T-helper 2 cell treated with Interferon-gamma antibody and Interleukin-4, amounts not matched to agents 100 ng/mL and 5 ng/mL, for 36 hours (primary cell): ENCODE measurements at regions not wholly inside any gene's neighbourhood (a gene's known extent, or its start where the extent isn't known, plus 50 kb on each side); places are given as distances from the start of the nearest gene placed in this dataset.

ENCODE experiments used
- intact Hi-C: fragments of 100-400 bp; cut with micrococcal nuclease; formaldehyde crosslinking; loops from one replicate; pipeline ENCODE4 v1.15.1; 2023

DNA sequence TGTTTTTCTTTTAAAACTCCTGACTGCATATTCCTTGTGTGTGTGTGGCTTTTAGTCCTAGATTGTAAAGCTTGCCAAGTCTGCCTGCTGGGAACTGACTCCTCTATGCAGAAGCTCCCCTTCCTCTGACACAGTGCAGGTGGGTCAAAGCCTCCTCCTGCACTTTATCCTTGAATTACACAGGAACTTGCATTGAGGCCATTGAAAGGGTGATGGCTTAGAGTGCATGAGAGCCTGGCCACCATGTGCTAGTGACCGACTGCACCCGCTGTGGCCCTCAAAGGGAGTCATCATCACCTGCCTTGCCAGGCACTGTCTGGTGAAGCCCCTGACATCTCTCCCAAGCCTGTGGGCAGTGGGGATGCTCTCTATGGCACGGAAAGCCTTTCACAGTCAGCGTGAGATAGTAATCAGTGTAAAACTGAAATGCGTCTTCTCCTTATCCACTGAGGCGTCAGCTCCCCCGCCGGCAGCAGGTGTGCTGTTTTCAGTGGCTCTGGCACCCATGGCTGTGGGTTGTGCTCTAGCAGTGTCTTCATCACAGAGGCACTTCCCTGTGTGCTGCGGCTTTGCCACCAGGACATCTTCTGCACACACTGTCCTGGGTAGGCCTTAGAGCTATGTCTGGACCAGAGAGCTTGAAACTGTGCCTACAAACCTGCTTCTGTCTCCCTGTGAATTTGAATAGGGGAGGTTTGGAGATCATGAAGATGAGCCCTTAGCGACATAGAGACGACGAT lies 87.9 kb downstream of the THBS2 start:
- intact Hi-C loops: no loop called here

DNA sequence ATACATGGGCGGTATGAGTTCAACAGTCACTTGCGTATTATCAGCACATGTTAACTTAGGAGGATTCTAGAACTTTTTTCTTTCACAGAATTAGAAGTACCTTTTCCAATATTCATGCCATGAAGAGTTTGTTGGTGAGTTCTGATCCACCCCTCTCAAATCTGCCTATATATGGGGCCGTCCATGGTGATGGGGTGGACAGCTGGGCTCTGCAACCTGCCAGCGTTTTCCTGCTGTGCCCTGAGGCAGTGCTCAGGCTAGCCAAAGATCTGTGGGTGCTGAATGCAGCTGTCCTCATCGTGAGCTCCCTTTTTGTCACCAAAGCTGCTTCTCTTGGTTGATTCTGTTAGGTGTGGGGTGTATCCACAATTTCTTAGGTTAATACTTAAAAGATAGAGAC lies 88.7 kb downstream of the THBS2 start:
- intact Hi-C loops: no loop called here

DNA sequence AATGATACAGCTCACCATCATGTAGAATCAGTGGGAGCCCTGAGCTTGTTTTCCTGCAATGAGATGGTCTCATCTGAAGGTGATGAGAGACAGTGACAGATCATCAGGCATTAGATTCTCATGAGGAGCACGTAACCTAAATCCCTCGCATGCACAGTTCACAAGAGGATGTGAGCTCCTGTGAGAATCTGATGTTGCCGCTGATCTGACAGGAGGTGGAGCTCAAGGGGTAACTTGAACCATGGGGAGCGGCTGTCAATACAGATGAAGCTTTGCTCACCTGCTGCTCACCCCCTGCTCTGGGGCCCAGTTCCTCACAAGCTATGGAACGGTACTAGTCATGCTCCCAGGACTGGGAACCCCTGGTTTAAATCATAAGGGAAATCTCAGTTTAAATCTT lies 89.2 kb downstream of the THBS2 start:
- intact Hi-C loops: no loop called here

DNA sequence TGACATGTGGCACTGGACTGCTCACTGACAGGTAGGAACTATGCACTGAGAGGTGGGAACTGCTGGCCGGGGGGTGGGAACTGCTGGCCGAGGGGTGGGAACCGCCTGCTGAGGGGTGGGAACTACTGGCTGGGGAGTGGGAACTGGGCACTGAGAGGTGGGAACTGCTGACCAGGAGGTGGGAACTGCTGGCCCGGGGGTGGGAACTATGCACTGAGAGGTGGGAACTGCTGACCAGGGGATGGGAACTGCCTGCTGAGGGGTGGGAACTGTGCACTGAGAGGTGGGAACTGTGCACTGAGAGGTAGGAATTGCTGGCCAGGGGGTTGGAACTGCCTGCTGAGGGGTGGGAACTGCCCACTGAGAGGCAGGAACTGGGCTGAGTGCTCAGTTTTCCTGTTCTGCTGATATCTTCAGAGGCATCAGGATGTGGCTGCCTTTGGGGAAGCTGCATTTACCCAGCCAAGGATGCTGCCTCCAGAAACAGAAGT lies 90.2 kb downstream of the THBS2 start:
- intact Hi-C loops: no loop called here

DNA sequence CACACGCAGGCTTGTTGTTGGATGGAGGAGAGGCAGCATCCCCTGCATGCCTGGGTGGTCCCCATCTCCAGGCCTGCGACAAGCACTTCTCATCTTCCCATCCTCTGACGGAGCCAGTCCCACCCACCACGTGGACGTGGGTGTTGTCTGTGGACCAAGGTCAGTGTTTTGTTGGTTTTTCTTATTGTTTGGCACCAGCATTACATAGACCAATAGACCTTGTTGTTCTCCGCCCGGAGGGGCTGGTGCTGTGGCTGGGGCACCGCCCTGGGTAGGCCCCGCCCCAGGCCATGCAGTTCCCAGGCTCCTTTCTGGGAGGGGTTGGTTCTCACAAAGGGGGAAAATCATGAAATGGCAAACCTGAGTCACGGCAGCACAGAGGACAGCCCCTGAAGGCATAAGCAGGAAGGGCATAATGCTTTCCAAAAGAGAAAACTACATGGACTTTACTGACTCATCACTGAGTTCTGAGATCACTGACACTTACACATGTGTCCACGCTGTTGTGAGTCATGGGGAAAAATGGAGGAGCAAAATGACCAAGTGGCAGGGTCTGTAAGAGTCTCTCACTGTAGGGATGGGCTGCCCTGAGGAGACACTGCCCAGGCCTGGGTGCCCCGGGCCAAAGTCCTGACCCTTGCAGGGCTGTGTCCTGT lies 90.8 kb downstream of the THBS2 start:
- intact Hi-C loops: no loop called here

DNA sequence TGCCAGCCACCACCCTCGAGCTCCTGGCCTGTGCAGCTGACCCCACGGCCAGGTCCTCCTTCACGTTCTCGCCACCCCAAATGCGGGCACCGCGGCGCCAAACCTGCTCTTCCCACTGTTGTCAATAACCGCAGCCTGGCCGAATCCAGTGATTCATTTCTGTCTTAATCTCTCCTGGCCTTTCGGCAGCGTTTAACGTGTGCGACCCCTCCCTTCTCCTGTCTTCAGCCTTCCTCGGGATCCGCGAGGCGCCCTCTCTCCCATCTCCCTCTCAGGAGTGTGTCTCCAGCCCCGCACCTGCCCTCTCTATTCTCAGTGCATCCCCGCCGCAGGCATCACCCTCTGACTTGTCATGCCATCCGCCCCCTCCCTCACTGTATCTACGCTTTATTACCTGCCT lies 91.4 kb downstream of the THBS2 start:
- intact Hi-C loops: no loop called here

DNA sequence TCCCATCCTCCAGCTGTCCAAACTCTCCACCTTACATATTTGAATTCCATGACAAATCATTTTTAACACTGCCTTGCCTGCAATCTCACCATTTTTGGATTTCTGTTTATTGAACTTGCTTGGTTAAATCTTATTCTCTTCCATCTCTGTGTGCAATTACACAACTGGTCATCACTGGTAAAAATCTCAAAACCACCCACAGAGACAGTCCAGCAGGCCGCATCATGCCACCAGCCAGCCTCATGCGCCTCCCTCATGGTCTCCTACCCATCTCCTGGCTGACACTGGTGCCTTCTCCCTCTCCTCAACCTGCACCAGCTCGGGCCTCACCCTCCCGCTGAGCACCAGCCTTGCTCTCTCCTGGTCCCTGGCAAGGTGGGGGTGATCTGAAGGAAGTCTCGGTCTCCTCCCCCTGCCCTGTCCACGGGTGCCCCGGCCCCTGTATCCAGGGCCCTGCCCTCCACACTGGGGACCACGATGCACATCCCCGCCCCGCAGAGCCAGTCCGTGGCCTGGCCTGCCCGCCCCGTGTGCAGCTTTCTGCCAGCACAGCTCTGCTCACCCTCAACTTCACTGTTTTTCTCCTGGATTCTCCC lies 92.0 kb downstream of the THBS2 start:
- intact Hi-C loops: no loop called here

DNA sequence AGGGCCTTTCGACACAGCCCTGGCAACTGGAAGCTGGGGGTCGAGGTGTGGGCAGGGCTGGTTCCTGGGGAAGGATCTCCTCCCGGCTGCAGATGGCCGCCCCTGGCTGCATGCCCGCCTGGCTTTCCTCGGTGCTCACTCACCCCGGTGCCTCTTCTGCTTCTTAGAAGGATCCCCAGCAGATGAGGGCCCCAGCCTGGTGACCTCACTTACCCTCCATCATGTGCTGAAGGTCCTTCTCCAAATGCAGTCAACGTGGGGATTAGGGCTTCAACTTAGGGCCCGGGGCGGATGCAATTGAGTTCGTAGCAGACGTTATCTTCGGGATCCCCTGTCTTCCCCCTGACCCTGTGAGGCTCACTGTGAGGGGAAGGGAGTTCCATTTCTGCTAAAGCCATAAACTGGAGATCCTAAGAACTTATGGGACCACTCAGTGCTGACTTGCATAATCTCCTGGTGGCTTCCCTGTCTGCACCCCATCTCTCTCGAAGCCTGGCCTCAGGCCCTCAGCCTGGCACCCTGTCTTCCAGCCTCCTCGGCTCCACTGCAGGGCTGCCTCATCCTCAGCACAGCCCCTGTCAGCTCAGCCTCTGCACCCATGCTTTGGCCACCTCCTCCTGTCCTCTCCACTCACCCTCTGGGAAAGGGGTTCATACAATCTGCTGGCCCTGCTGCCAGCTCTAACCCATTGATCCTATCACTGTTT lies 92.6 kb downstream of the THBS2 start:
- intact Hi-C loops: no loop called here

DNA sequence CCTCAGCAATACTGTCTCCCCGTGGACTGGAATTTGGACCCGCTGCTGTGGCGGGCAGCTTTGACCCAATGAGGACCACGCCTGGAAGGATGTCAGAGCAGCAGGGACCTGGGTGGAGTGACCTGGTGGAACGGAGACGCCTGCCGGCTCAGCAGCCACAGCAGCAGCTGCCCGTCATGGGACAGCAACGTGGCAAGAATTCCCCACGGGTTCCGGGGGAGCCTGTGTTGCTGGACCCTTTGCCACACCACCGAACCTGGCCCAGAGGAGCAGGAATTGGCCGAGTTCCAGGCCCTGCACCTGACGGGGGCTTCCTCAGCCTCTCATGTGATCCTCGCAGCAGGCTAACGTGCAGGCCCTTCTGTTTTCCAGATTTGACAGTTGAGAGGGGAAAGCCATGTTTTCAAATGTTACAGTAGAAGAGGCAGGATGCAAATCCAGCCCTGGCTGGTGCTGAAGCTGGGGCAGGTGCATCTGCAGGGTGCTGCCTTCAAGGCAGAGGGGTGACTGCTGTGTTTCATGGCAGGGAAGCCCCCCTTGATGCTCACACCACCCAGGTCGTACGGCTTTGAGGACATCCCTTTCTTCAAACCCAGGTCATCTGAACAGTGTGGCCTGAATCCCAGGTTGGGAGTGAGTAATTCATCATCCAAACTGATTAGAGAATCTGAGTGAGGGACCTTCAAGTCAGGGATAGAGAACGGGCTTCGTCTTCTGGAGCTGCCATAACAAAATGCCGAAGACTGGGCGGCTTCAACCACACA lies 93.4 kb downstream of the THBS2 start:
- intact Hi-C loops: no loop called here

DNA sequence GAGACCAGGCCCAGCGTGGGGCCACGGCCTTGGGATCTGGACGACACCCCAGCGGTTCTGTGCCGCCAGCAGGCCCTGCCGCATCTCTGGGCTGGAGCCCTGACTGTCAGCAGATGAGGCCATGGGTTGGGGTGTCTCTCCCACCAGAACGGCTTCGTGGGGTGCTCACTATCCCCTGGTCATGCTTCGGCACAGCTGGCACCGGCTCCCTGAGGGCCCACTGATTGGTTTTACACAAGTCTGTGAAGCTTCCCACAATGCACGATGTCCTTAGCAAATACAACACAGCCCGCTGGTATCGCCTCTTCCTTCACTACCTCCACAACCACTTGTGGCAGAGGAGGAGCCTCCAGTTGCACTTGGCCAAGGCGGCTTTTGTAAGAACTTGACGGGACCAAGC lies 94.3 kb downstream of the THBS2 start:
- intact Hi-C loops: no loop called here

DNA sequence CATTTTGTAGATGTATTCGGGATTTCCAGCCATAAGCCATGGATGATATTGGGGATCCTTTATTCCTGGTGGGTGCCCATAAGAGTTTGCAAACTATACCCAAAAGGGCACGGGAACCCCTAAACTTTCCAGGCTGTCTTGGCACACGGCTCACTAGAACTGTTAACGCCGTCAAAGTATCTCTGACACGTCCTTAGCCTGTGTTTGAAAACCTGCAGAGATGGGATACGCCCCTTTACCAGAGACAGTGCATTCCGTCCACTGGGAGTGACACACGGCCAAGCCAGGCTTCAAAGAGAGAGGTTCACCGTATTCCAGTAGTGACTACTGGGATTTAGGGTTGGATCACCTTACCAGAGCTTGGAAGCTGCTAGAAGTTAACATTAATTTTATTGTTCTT lies 95.0 kb downstream of the THBS2 start:
- intact Hi-C loops: no loop called here

DNA sequence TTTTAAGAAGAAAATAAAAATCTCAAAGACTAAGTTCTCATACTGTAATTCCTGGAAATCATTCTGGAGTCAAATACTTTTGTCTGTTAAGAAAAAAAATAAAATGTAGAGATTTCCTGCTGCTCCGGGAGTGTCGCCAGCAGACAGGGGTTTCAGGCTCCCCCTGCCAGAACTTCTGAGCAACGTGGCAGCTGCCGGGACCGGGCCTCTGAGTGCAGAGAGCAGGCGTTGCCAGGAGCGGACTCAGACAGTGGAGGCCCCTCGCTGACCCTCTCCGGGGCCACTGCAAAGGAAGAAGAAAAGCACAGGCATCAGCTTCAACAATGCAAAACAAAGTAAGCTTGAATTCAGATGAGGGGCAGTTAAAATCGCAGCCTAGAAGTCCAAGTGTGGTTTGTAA lies 95.5 kb downstream of the THBS2 start:
- intact Hi-C loops: no loop called here

DNA sequence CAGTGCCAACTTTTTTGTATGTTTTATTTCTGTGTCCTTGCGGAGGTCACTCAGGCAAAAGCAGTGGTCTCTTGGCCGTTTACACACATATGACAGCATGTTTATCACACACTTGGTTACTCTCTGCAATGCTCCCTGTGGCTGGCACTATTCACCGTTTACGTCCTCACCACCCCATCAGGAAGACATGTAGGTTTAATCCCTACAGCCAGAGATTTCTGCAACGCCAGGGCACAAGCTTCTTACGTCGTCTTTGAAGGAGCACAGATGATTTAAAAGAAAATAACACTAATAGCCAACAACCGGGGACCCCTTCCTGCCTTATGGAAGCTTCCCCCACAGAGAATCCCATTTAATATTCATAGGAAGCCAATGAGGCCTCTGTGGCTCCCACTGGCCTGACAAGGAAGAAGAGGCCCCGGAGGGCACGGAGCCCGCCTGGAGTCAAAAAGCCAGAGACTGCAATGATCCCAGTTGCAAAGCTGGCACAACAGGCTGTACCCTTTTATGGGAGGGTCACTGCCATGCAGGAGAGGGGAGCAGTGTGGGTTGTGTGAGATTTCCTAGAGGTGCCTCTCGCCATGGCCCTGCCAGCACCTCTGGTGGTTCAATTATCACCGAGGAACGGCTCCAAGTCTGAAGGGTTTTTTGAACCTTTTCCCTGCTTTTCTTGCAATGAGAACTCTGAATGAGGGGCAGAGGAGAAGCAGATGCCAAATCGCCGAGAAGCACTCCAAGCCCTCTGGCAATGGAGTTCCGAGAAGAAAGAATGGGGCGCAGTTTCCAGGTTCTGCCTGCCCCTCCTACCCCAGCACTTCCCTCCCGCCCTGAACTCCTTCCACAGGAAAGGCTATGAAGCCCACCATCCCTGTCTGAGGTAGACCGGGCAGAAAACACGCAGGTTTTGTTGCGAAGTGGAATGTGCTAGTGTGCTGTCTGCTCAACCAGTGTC lies 96.2 kb downstream of the THBS2 start:
- intact Hi-C loops: no loop called here

DNA sequence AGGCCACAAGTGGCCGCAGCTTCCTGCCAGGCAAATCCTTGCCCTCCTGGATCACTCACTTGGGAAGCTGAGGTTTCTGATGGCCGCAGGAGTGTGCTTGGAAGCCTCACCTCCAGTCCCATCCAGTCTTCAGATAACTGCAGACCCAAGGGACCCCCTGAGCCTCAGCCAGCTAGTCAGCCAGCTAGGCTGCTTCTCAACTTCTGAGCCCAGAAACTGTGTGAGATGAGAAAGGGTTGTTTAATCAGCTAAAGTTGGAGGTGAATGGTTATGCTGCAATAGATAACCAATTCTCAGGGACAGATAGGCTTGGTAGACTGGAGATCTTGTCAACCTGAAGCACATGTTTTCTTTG lies 96.9 kb downstream of the THBS2 start:
- intact Hi-C loops: no loop called here

DNA sequence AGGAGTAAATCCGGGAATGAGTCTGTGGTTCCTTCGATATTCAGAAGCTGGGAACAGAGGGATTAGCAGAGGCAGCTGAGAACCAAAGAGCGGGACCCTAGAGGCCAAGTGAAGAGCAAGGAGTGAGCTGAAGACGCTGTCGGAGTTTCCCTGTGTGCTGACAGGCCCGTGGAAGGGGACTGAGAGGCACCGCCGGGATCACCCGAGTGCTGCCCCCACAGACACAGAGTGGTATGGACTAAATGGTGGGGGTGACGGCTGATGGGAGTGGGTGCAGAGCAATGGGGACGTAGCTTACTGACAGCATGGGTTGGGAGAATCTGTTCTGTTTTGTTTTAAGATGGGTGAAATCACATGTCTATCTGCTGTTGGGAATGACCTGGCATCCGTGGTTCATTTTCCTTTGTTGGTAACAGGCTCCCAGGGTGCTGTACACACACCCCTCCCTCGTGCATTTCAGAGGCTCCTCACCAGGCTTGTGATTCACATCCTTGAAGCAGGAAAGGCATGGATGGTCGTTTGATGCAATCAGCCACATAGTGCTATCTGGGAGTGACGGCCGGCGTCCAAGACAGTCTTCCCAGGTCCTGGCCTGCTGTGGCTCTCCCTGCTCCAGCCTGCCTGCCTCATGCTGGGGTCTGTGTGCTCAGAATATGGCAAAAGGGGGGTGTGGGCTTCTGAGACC lies 97.4 kb downstream of the THBS2 start:
- intact Hi-C loops: no loop called here

DNA sequence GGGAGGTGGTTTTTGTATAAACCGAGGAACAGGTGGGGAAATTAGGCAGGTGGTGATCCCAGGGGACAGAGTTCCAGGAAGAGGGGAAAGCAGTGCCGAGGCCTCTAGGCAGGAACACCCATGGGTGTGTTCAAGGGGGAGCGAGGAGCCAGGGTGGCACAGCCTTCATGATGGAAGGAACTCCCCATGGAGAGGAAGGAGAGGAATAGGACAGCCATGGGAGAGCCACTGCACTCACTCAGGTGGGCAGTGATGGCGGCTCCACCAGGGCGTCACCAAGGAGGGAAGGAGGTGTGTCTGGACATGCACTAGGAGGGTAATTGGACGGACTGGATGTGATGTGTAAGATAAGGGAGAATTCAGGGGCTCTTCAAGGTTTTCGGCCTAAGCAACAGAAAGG lies 98.2 kb downstream of the THBS2 start:
- intact Hi-C loops: no loop called here

DNA sequence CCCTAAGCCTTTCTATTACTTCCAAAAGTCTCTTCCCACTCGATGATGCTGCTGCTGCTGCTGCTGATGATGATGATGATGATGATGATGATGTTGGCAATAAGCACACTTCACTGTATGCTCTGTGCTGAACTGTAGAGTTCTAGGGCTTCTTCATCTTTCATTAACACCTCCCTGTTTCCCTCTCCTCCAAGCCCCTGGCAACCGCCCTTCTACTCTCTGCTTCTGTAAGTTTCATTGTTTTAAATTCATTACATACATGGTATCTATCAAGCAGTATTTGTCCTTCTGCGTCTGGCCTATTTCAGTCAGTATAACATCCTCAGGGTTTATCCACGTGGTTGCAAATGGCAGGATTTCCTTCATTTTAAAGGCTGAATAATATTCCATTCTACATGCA lies 100.2 kb downstream of the THBS2 start:
- intact Hi-C loops: no loop called here

DNA sequence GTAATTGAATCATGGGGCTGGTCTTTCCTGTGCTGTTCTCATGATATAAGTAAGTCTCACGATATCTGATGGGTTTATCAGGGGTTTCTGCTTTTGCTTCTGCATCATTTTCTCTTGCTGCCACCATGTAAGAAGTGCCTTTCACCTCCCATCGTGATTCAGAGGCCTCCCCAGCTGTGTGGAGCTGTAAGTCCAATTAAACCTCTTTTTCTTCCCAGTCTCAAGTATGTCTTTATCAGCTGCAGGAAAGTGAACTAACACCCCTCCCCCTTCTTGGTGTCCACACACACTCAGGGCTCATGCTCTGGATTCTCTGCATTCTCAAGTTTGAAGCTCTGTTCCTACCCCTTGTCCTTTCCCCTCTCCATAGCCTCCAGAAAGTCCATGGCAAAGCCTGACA lies 107.1 kb downstream of the THBS2 start:
- intact Hi-C loops: no loop called here

DNA sequence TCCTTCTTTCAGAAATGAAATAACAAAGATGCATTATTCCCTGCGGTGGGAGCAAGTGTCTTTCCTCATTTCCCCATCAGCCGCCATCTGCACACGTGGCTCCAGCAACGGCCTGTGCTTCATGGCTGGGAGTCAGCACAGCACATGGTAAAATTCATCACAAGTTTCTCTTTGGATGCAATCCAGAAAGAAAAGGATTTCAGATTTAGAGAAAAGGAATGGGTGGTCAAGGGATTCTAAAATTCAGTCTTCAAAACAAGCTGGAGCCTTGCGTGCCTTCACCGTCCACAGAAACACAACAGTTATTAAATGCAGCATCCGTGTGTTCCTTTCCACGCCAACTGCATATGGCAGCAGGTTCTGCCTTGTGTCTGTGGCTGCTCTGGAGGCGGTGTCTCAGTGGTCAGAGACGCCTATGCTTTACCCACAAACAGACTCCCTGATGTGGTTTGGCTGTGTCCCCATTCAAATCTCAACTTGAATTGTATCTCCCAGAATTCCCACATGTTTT lies 107.6 kb downstream of the THBS2 start:
- intact Hi-C loops: no loop called here

DNA sequence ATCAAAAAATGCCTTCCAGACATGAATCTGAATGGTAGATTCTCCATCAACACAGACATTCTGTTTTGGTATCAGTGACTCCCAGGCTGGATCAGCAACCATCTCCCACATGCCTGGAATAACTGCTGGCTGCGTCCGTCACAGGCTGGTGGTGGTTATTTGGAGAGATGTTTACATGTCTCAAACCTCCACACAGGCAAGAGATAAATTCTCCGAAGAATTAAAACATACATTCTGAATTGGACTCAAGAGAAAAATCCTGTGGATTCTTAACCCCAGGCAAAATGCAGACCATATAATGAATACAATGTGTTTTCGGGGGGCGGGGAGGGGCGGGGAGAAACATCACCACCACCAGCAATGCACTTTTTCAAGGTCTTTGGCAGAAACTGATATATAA lies 108.2 kb downstream of the THBS2 start:
- intact Hi-C loops: no loop called here
